ENCODE measurements at regions not wholly inside any gene's neighbourhood (a gene's known extent, or its start where the extent isn't known, plus 50 kb on each side); places are given as distances from the start of the nearest gene placed in this dataset.

GRCh38 chr11:119532551-119532950 lies 109.6 kb upstream of the THY1 start:
- Mint-ChIP-seq H3K9me3 (no peaks in the 10 kb centered on the region), H3K4me1 (no peaks in the 10 kb centered on the region), H3K27me3 (peaks cover 30% of the 10 kb centered on the region), H3K36me3 (ENCODE audit: low read depth) (no peaks in the 10 kb centered on the region), H3K4me3 (no peak overlapping the region), H3K27ac (no peak overlapping the region)
- no peak for ATAC-seq (ENCODE audit: low read depth)
- ChIA-PET POLR2A (no interaction called here), CTCF (interaction anchor here (1.0 to 3.6 kb wide), 2 partner anchors 52 to 176 kb away, joined by 4 to 22 read pairs; no protein-coding TSS in a partner anchor)
- TF ChIP-seq CTCF (IDR thresholded peaks at IDR 0.05), result no peak
- intact Hi-C loops (cut with micrococcal nuclease), result loop anchor here (5.0 kb wide), 1 partner anchor 195 kb away; the partner anchor contains the start of gene NECTIN1
- no peak for DNase-seq

- DNase-seq (no peak), ATAC-seq (ENCODE audit: low read depth) (no peak)
- Mint-ChIP-seq H3K27ac (no peak overlapping the region), H3K4me3 (no peak overlapping the region), H3K9me3 (no peaks in the 10 kb centered on the region), H3K36me3 (ENCODE audit: low read depth) (no peaks in the 10 kb centered on the region), H3K4me1 (no peaks in the 10 kb centered on the region), H3K27me3 (peaks cover 22% of the 10 kb centered on the region)
- intact Hi-C loops (cut with micrococcal nuclease), result loop anchor here (5.0 kb wide), 1 partner anchor 196 kb away; the partner anchor contains the start of gene NECTIN1
- no peak for TF ChIP-seq CTCF (IDR thresholded peaks at IDR 0.05)
- ChIA-PET POLR2A (no interaction called here), CTCF (no interaction called here)
These were observed 108.7 kb upstream of the THY1 start for GRCh38 chr11:119531623-119532022.

- ATAC-seq (ENCODE audit: low read depth) (no peak), DNase-seq (no peak)
- ChIA-PET POLR2A (no interaction called here), CTCF (no interaction called here)
- Mint-ChIP-seq H3K36me3 (ENCODE audit: low read depth) (no peaks in the 10 kb centered on the region), H3K27me3 (peaks cover 17% of the 10 kb centered on the region), H3K4me3 (no peak overlapping the region), H3K4me1 (no peaks in the 10 kb centered on the region), H3K27ac (no peak overlapping the region), H3K9me3 (no peaks in the 10 kb centered on the region)
- TF ChIP-seq CTCF (IDR thresholded peaks at IDR 0.05), result no peak
- intact Hi-C loops (cut with micrococcal nuclease), result loop anchor here (5.0 kb wide), 1 partner anchor 196 kb away; the partner anchor contains the start of gene NECTIN1
These were observed 108.1 kb upstream of the THY1 start for GRCh38 chr11:119531056-119531455.

GRCh38 chr11:119530509-119530908 lies 107.5 kb upstream of the THY1 start:
- no peak for TF ChIP-seq CTCF (IDR thresholded peaks at IDR 0.05)
- intact Hi-C loops (cut with micrococcal nuclease), result loop anchor here (5.0 kb wide), 1 partner anchor 197 kb away; the partner anchor contains the start of gene NECTIN1
- DNase-seq (no peak), ATAC-seq (ENCODE audit: low read depth) (no peak)
- Mint-ChIP-seq H3K27me3 (peaks cover 15% of the 10 kb centered on the region), H3K4me3 (no peak overlapping the region), H3K4me1 (peaks cover 5% of the 10 kb centered on the region), H3K9me3 (no peaks in the 10 kb centered on the region), H3K27ac (no peak overlapping the region), H3K36me3 (ENCODE audit: low read depth) (no peaks in the 10 kb centered on the region)
- POLR2A ChIA-PET, result no interaction called here
- CTCF ChIA-PET, result no interaction called here

- CTCF ChIA-PET, result no interaction called here
- Mint-ChIP-seq H3K27me3 (peaks cover 12% of the 10 kb centered on the region), H3K4me1 (peaks cover 10% of the 10 kb centered on the region), H3K27ac (no peak overlapping the region), H3K36me3 (ENCODE audit: low read depth) (no peaks in the 10 kb centered on the region), H3K4me3 (no peak overlapping the region), H3K9me3 (no peaks in the 10 kb centered on the region)
- DNase-seq (no peak), ATAC-seq (ENCODE audit: low read depth) (no peak)
- POLR2A ChIA-PET, result no interaction called here
- intact Hi-C loops (cut with micrococcal nuclease), result loop anchor here (5.0 kb wide), 1 partner anchor 197 kb away; the partner anchor contains the start of gene NECTIN1
- TF ChIP-seq CTCF (IDR thresholded peaks at IDR 0.05), result no peak
These were observed 107.0 kb upstream of the THY1 start for GRCh38 chr11:119529936-119530335.
